ENCODE measurements at regions not wholly inside any gene's neighbourhood (a gene's known extent, or its start where the extent isn't known, plus 50 kb on each side); places are given as distances from the start of the nearest gene placed in this dataset.

DNA sequence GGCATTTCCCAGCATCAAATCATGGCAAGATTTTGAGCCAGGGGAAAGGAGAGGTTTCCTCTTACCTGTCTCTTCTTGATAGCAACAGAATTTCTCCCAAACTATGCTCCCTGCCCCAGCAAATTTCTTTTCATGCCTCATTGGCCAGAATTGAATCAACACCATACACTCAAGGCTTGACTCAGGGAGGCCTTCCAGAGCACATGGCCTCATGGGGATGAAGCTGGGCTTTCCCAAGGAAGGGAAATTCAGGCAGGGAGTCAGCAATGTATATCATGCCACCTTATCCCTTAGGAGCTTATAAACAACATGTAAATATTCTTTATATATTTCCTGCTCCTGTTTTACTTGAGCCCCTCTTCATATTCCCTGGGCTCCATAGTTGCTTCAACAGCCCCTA lies 62.1 kb downstream of the ARF6 start:
- H3K9me3 ChIP-seq (ENCODE audit: control insufficient read depth in 1 of 2, insufficient read depth in 1 of 2, low read depth in 1 of 2, low read length in 2 of 2), result no peaks in the 10 kb centered on the region
- H3K27me3 ChIP-seq (ENCODE audit: insufficient read depth, low read length), result no peaks in the 10 kb centered on the region
- no peaks in the 10 kb centered on the region for H3K9me2 ChIP-seq (ENCODE audit: insufficient read depth)
- H4K20me1 ChIP-seq (ENCODE audit: insufficient read depth), result no peaks in the 10 kb centered on the region
- no peak for TF ChIP-seq FOSL1 (IDR thresholded peaks at IDR 0.05; ENCODE audit: low read depth)
- no peak for TF ChIP-seq POLR2A (IDR thresholded peaks at IDR 0.05; ENCODE audit: borderline replicate concordance, extremely low read depth, insufficient read depth, insufficient read length)
- no peak for TF ChIP-seq CEBPB (IDR thresholded peaks at IDR 0.05; ENCODE audit: low read depth)
- no peak for TF ChIP-seq EZH2 (IDR thresholded peaks at IDR 0.05)
- TF ChIP-seq ZNF274 (IDR thresholded peaks at IDR 0.05; ENCODE audit: low read depth, low read length), result no peak
- TF ChIP-seq, protein P1, sequence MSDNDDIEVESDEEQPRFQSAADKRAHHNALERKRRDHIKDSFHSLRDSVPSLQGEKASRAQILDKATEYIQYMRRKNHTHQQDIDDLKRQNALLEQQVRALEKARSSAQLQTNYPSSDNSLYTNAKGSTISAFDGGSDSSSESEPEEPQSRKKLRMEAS (IDR thresholded peaks at IDR 0.05), result no peak
- TF ChIP-seq YY1 (IDR thresholded peaks at IDR 0.05; ENCODE audit: extremely low read depth, insufficient replicate concordance, low read depth, low read length), result no peak
- TF ChIP-seq, protein P2, sequence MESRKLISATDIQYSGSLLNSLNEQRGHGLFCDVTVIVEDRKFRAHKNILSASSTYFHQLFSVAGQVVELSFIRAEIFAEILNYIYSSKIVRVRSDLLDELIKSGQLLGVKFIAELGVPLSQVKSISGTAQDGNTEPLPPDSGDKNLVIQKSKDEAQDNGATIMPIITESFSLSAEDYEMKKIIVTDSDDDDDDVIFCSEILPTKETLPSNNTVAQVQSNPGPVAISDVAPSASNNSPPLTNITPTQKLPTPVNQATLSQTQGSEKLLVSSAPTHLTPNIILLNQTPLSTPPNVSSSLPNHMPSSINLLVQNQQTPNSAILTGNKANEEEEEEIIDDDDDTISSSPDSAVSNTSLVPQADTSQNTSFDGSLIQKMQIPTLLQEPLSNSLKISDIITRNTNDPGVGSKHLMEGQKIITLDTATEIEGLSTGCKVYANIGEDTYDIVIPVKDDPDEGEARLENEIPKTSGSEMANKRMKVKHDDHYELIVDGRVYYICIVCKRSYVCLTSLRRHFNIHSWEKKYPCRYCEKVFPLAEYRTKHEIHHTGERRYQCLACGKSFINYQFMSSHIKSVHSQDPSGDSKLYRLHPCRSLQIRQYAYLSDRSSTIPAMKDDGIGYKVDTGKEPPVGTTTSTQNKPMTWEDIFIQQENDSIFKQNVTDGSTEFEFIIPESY (IDR thresholded peaks at IDR 0.05; ENCODE audit: extremely low read depth, insufficient replicate concordance, low read length), result no peak
- no peak for TF ChIP-seq POLR2AphosphoS5 (IDR thresholded peaks at IDR 0.05; ENCODE audit: low read depth, low read length)
- TF ChIP-seq JUND (IDR thresholded peaks at IDR 0.05), result no peak
- TF ChIP-seq, protein P3, sequence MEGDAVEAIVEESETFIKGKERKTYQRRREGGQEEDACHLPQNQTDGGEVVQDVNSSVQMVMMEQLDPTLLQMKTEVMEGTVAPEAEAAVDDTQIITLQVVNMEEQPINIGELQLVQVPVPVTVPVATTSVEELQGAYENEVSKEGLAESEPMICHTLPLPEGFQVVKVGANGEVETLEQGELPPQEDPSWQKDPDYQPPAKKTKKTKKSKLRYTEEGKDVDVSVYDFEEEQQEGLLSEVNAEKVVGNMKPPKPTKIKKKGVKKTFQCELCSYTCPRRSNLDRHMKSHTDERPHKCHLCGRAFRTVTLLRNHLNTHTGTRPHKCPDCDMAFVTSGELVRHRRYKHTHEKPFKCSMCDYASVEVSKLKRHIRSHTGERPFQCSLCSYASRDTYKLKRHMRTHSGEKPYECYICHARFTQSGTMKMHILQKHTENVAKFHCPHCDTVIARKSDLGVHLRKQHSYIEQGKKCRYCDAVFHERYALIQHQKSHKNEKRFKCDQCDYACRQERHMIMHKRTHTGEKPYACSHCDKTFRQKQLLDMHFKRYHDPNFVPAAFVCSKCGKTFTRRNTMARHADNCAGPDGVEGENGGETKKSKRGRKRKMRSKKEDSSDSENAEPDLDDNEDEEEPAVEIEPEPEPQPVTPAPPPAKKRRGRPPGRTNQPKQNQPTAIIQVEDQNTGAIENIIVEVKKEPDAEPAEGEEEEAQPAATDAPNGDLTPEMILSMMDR (IDR thresholded peaks at IDR 0.05 in 2 of 3, conservative IDR thresholded peaks at IDR 0.05 in 1 of 3; ENCODE audit: borderline replicate concordance in 1 of 3, insufficient read depth in 1 of 3, low read depth in 2 of 3, low read length in 2 of 3), result no peak
- TF ChIP-seq, protein P4, sequence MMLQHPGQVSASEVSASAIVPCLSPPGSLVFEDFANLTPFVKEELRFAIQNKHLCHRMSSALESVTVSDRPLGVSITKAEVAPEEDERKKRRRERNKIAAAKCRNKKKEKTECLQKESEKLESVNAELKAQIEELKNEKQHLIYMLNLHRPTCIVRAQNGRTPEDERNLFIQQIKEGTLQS (IDR thresholded peaks at IDR 0.05), result no peak
- TF ChIP-seq ELF1 (IDR thresholded peaks at IDR 0.05; ENCODE audit: borderline replicate concordance, low read depth), result no peak
- TF ChIP-seq RAD21 (IDR thresholded peaks at IDR 0.05; ENCODE audit: low read depth), result no peak
- TF ChIP-seq EGR1 (IDR thresholded peaks at IDR 0.05; ENCODE audit: low read depth), result no peak
- TF ChIP-seq SRF (IDR thresholded peaks at IDR 0.05; ENCODE audit: low read depth), result no peak
- TF ChIP-seq SIN3A (IDR thresholded peaks at IDR 0.05; ENCODE audit: low read depth), result no peak
- no peak for TF ChIP-seq EZH2phosphoT487 (IDR thresholded peaks at IDR 0.05; ENCODE audit: borderline replicate concordance)
- no peaks in the 10 kb centered on the region for H3K36me3 ChIP-seq (ENCODE audit: control insufficient read depth in 1 of 2, insufficient read depth in 2 of 2, low read length in 2 of 2)
- no peak overlapping the region for H3K4me3 ChIP-seq (replicated peaks in 1 of 2; ENCODE audit: low read depth in 1 of 2, low read length in 2 of 2)
- H3K27ac ChIP-seq (ENCODE audit: low read depth, low read length), result no peak overlapping the region
- ATAC-seq (no peak), DNase-seq (ENCODE audit: low read depth, low spot score) (no peak)
- no peak overlapping the region for H3K9ac ChIP-seq (ENCODE audit: low read length)
- peaks cover 18 to 43% of the 10 kb centered on the region in 2 experiments for H3K4me1 ChIP-seq (ENCODE audit: control insufficient read depth in 1 of 2, insufficient read depth in 2 of 2, low read length in 2 of 2)
- CTCF ChIA-PET, result no interaction called here
- H3K79me2 ChIP-seq (ENCODE audit: insufficient read depth, low read length), result no peaks in the 10 kb centered on the region
- RAD21 ChIA-PET (ENCODE audit: low non-redundant PET in 1 of 2, low total read pairs in 2 of 2, uncharacterized antibody in 2 of 2, unreplicated experiment in 2 of 2), result no interaction called here
- H2AFZ ChIP-seq (ENCODE audit: low read depth, low read length, poor library complexity, severe bottlenecking), result no peak overlapping the region
- intact Hi-C loops (cut with micrococcal nuclease), result no loop called here
- POLR2A ChIA-PET, result interaction anchor here (1.4 kb wide), 1 partner anchor 9 kb away, joined by 4 read pairs; no protein-coding TSS in a partner anchor
- H3K4me2 ChIP-seq (ENCODE audit: low read length), result no peak overlapping the region
- BruUV-seq (replicated peaks), result no TSS peak
